ENCODE measurements at regions not wholly inside any gene's neighbourhood (a gene's known extent, or its start where the extent isn't known, plus 50 kb on each side); places are given as distances from the start of the nearest gene placed in this dataset.

GRCh38 chr17:15893658-15894024, 51.3 kb upstream of the ADORA2B start:
- H3K9me3 Mint-ChIP-seq, result peaks cover 0 to 6% (median 2%) of the 10 kb centered on the region in 7 donors
- no peak overlapping the region for H3K4me3 ChIP-seq (replicated peaks in 1 of 3; ENCODE audit: low read depth in 2 of 3, low read length in 3 of 3)
- no CpG with 5 or more reads among the region's 2 CpGs for WGBS (ENCODE audit: insufficient coverage)
- no peak for DNase-seq
- H3K4me3 Mint-ChIP-seq, result no peak overlapping the region
- no peaks in the 10 kb centered on the region for H3K36me3 ChIP-seq (replicated peaks in 1 of 2; ENCODE audit: control insufficient read depth in 1 of 2, insufficient read depth in 2 of 2, low read length in 2 of 2)
- H3K9me3 ChIP-seq (replicated peaks in 1 of 2; ENCODE audit: control insufficient read depth in 1 of 2, insufficient read depth in 1 of 2, low read length in 2 of 2), result no peaks in the 10 kb centered on the region
- TF ChIP-seq CTCF (IDR thresholded peaks at IDR 0.05), result no peak
- no peak overlapping the region for H2AFZ ChIP-seq (ENCODE audit: insufficient read depth, low read depth, low read length, poor library complexity, severe bottlenecking)
- H3K27me3 Mint-ChIP-seq (ENCODE audit: low read depth in 3 of 3), result peaks cover 0 to 3% (median 2%) of the 10 kb centered on the region in 3 donors
- intact Hi-C loops (cut with micrococcal nuclease), result loop anchor here in 1 of 2 donors (5.0 kb wide), 1 partner anchor 49 kb away; no protein-coding TSS in a partner anchor
- no peaks in the 10 kb centered on the region for H3K36me3 Mint-ChIP-seq
- H3K4me1 ChIP-seq (ENCODE audit: control insufficient read depth in 1 of 2, insufficient read depth in 2 of 2, low read length in 2 of 2), result peaks cover 3 to 19% of the 10 kb centered on the region in 2 donors
- no peak overlapping the region for H3K27ac ChIP-seq (ENCODE audit: low read depth in 1 of 2, low read length in 2 of 2)
- no peaks in the 10 kb centered on the region for H3K79me2 ChIP-seq (ENCODE audit: insufficient read depth, low read length)
- no peak overlapping the region for H3K9ac ChIP-seq (ENCODE audit: insufficient read depth, low read length, poor library complexity, severe bottlenecking)
- no peaks in the 10 kb centered on the region for H3K27me3 ChIP-seq (ENCODE audit: control insufficient read depth in 2 of 2, insufficient read depth in 2 of 2, low read length in 2 of 2)
- H4K20me1 ChIP-seq (ENCODE audit: insufficient read depth, low read length), result no peaks in the 10 kb centered on the region
- H3K4me1 Mint-ChIP-seq, result peaks cover 20% of the 10 kb centered on the region
- no peak overlapping the region for H3K4me2 ChIP-seq (replicated peaks; ENCODE audit: extremely low read depth, low read length, poor library complexity, severe bottlenecking)
- H3K27ac Mint-ChIP-seq, result no peak overlapping the region

DNA sequence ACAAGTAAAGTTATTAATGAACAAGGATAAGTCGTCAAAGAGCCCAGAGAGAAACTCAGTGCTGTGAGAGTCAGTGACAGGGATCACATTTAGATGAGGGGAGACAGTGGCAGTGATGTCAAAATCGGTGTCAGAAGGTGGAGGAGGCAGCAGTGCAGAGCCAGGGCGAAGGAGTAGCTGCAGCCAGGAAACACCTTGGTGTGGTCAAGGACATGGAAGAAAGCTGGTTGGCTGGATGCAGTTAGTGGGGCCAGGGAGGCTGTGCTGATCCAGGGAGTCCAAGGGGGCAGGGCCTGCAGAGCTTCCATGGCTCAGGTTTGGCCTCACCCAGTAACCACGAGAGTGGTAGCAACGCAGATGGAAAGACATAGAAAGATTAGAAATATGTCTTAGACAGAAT, 50.7 kb upstream of the ADORA2B start:
- Histone ChIP-seq H2AFZ (ENCODE audit: insufficient read depth, low read depth, low read length, poor library complexity, severe bottlenecking) (no peak overlapping the region), H3K9ac (ENCODE audit: insufficient read depth, low read length, poor library complexity, severe bottlenecking) (no peak overlapping the region), H4K20me1 (ENCODE audit: insufficient read depth, low read length) (no peaks in the 10 kb centered on the region), H3K27me3 (ENCODE audit: control insufficient read depth in 2 of 2, insufficient read depth in 2 of 2, low read length in 2 of 2) (no peaks in the 10 kb centered on the region), H3K79me2 (ENCODE audit: insufficient read depth, low read length) (no peaks in the 10 kb centered on the region), H3K36me3 (replicated peaks in 1 of 2; ENCODE audit: control insufficient read depth in 1 of 2, insufficient read depth in 2 of 2, low read length in 2 of 2) (no peaks in the 10 kb centered on the region), H3K9me3 (replicated peaks in 1 of 2; ENCODE audit: control insufficient read depth in 1 of 2, insufficient read depth in 1 of 2, low read length in 2 of 2) (no peaks in the 10 kb centered on the region), H3K27ac (ENCODE audit: low read depth in 1 of 2, low read length in 2 of 2) (no peak overlapping the region), H3K4me2 (replicated peaks; ENCODE audit: extremely low read depth, low read length, poor library complexity, severe bottlenecking) (no peak overlapping the region), H3K4me1 (ENCODE audit: control insufficient read depth in 1 of 2, insufficient read depth in 2 of 2, low read length in 2 of 2) (peaks cover 3 to 17% of the 10 kb centered on the region in 2 donors), H3K4me3 (replicated peaks in 1 of 3; ENCODE audit: low read depth in 2 of 3, low read length in 3 of 3) (no peak overlapping the region)
- Mint-ChIP-seq H3K36me3 (no peaks in the 10 kb centered on the region), H3K4me3 (no peak overlapping the region), H3K4me1 (peaks cover 20% of the 10 kb centered on the region), H3K9me3 (peaks cover 0 to 6% (median 2%) of the 10 kb centered on the region in 7 donors), H3K27ac (no peak overlapping the region), H3K27me3 (ENCODE audit: low read depth in 3 of 3) (peaks cover 0 to 3% (median 2%) of the 10 kb centered on the region in 3 donors)
- TF ChIP-seq CTCF (IDR thresholded peaks at IDR 0.05), result no peak
- DNase-seq, result no peak
- intact Hi-C loops (cut with micrococcal nuclease), result loop anchor here in 1 of 2 donors (5.0 kb wide), 1 partner anchor 48 kb away; no protein-coding TSS in a partner anchor
- WGBS (ENCODE audit: insufficient coverage), result 63% methylated on average over 5 of the region's 5 CpGs
